A204.1 (cell line): ENCODE measurements at regions not wholly inside any gene's neighbourhood (a gene's known extent, or its start where the extent isn't known, plus 50 kb on each side); places are given as distances from the start of the nearest gene placed in this dataset.

ENCODE experiments used
- FAIRE-seq: peaks from 2 replicates; lab custom pipeline; 2012; peaks lifted over from hg19 to GRCh38; lab: Jason Lieb, UNC

GRCh38 chr1:98030483-98030882 is 109.6 kb upstream of the DPYD start:
- FAIRE-seq, result no peak

- FAIRE-seq, result no peak
Measured at GRCh38 chr1:98028800-98029199, 108.0 kb upstream of the DPYD start.

- no peak for FAIRE-seq
Measured at GRCh38 chr1:98027103-98027705, 106.4 kb upstream of the DPYD start.

DNA sequence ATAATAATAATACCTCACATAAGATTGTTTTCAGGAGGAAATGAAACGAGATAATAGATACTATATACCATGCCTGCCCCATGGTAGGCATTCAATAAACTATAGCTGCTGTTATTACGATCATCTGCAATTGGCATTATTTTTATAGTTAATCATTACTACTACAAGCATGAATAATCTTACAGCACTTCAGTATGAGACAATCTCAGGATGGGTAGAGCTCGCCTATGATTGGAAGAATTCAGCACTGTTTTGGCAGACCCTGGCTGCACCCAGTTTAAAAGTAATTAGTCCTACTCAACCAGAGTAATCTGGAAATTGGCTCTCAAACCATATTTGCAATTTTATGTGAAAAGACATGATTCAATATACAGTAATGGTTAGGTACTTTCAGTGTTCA is 105.0 kb upstream of the DPYD start:
- no peak for FAIRE-seq

- no peak for FAIRE-seq
Measured at GRCh38 chr1:98021126-98021525, 100.3 kb upstream of the DPYD start.

DNA sequence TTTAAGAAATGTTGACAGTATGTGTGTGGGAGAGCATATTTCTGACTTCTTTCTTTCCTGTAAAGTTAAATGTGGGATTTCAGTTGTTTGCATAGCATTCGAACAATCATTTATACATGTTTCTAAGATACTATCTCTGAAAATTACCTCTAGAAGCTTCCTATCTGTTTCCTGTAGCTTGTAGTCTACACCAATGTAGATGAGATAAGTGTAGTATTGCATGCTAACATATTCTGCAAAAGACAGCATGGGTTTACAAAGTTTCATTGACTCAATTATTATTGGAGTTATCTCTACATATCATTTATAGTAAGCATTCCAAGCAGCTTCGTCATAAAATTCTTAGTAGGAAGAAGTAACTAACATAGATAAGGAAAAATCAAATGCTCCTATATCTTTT is 98.9 kb upstream of the DPYD start:
- FAIRE-seq, result no peak

GRCh38 chr1:98018074-98018473 is 97.2 kb upstream of the DPYD start:
- no peak for FAIRE-seq

DNA sequence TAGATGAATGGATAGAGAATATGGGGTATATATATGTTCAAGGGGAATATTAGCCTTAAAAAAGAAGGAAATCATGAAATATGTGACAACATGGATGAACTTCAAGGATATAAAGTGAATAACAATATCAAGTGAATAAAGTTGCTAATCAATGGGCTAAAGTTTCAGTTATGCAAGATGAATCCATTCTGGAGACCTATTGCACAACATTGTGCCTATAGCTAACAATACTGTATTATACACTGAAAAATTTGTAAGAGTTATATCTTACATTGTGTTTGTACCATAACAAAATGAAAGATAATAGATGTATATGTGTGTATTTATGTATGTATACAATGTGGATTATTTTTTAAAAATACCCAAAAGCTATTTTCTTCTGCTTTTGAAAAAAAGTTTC is 96.3 kb upstream of the DPYD start:
- FAIRE-seq, result no peak

- FAIRE-seq, result no peak
Measured at GRCh38 chr1:98008373-98008772, 87.5 kb upstream of the DPYD start.

- FAIRE-seq, result no peak
Measured at GRCh38 chr1:98005326-98006010, 84.6 kb upstream of the DPYD start.

DNA sequence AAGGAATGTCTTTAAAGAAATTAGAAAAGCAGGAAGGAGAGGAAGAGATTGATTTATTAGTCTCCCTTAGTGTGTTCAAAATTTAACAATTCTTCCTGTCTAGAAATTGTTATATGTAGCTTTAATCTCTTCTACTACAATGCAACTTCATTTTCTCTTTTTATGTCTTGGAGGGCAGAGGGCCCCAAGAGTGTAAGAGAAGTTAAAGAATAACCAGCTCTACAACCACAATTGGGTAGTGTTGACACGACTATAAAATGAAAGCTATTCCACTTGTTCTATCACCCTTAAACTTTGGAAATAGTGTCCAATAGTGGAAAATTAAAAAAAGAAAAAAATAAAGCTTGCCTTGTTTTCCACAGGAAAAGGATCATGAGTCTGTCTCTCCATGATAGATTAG is 82.6 kb upstream of the DPYD start:
- no peak for FAIRE-seq

DNA sequence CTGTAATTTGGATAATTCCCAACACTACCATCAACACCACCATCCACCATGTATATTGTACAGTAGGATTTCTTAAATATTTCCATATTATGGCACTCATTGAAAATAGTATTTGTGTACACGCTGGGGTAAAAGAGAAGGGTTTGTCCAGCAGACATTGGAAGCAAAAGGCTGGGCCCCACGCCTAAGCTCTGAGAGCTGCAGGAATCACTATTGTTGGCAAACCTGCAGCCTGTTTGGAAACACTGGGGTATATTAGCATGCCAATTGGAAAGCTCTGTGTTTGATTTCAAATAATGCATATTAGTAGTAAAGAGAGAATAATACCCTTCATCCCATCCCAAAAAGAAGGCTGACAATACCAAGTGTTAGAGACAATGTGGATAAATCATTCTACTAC is 81.5 kb upstream of the DPYD start:
- FAIRE-seq, result no peak

GRCh38 chr1:98001764-98002163 is 80.9 kb upstream of the DPYD start:
- FAIRE-seq, result no peak

GRCh38 chr1:97999320-97999719 is 78.5 kb upstream of the DPYD start:
- FAIRE-seq, result no peak

DNA sequence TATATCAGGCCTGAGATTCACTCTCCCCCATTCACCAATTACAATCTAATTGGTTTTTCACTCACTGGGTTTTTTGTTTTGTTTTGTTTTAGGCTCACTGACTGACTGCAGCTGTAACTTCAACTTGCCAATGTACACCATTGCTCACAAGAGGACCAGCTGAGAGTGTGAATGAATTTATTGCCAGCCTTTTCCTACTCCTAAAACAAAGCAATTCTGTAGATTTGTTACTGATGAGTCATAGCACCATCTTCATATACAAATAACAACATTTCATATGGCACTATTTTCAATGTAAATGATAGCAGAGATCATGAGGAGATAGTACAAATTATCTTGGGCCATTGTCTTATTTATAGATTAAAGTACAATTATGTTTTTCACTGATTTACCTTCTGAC is 76.0 kb upstream of the DPYD start:
- FAIRE-seq, result no peak

- no peak for FAIRE-seq
Measured at GRCh38 chr1:97989094-97989680, 68.4 kb upstream of the DPYD start.

DNA sequence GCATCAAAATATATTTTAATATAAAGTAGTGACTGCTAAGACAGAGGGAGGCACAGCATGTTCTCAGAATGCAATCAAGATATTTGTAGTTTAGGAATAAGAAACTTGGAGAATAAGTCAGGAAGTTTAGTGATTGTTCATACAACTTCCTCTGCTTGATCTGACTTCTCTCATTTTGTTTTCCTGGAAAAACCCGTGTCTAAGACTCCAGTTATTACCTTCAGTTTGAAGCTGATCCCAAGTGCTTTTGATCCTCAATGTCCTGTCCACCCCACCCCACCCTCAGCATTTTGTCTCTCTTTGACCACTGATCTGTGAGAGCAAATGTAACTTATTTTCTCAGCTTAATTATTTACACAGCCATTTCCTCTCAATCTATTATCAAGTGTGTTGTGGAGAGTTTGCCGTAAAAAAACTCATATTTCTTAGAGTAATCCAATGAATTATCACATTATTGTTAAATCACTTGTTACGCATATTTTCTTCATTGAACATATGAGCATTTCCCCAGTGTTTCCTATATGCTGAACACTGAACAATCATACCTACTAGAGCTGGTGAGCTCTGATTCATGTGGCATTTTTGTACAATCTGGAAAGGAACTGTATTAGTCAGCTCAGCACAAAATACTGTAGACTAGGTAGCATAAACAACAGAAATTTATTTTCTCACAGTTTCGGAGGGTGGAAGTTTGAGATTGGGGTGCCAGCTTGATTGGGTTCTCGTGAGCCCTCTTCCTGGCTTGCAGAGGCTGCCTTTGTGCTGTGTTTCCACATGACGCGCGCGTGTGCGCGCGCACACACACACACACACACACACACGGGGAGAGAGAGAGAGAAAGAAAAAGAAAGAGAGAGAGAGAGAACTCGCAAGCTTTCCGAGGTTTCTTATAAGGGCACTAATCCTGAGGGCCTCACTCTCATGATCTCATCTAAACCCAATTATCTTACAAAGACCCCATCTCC is 65.5 kb upstream of the DPYD start:
- FAIRE-seq, result no peak

- peak; percentile 41 for FAIRE-seq
Measured at GRCh38 chr1:97983126-97983525, 62.3 kb upstream of the DPYD start.

- FAIRE-seq, result no peak
Measured at GRCh38 chr1:97980530-97980929, 59.7 kb upstream of the DPYD start.

DNA sequence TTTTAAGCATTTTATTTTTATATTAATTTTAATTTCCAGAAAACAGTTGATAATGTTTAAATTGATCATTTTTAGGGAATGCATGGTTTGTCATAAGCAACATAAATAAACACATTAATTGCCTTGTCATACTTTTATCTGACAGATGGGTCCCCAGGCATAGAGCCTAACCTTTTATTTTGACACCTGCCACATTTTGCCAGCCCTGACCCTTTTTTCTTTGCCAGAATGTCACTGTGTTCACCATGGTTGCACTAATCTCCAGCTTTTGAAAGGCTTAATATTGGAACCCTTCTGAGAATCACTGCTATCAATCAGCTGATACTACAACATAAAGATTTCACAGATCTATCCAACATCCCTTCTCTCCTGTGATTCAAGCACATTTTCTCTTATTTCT is 56.0 kb upstream of the DPYD start:
- FAIRE-seq, result no peak
